ENCODE measurements at regions not wholly inside any gene's neighbourhood (a gene's known extent, or its start where the extent isn't known, plus 50 kb on each side); places are given as distances from the start of the nearest gene placed in this dataset.

GRCh38 chr22:47269516-47270088 is 507.2 kb downstream of the TBC1D22A start:
- TF ChIP-seq SPI1 (IDR thresholded peaks at IDR 0.05; ENCODE audit: borderline replicate concordance, low read depth) (no peak), POLR2AphosphoS5 (IDR thresholded peaks at IDR 0.05; ENCODE audit: low read depth) (no peak), CTCF (IDR thresholded peaks at IDR 0.05; ENCODE audit: insufficient read depth, low read length) (no peak), GABPA (IDR thresholded peaks at IDR 0.05; ENCODE audit: low read depth) (no peak), REST (IDR thresholded peaks at IDR 0.05; ENCODE audit: insufficient replicate concordance, low read depth) (no peak)
- no peak overlapping the region for H3K4me3 ChIP-seq (replicated peaks; ENCODE audit: insufficient read depth, low read length)
- no peaks in the 10 kb centered on the region for H3K27me3 ChIP-seq (ENCODE audit: insufficient read depth, poor library complexity, severe bottlenecking)
- DNase-seq (ENCODE audit: low read depth in 1 of 2, low spot score in 1 of 2), result no peak
- no peak overlapping the region for H3K27ac ChIP-seq (replicated peaks)

GRCh38 chr22:47267513-47268282 is 505.2 kb downstream of the TBC1D22A start:
- no peaks in the 10 kb centered on the region for H3K27me3 ChIP-seq (ENCODE audit: insufficient read depth, poor library complexity, severe bottlenecking)
- no peak for TF ChIP-seq POLR2AphosphoS5 (IDR thresholded peaks at IDR 0.05; ENCODE audit: low read depth)
- no peak overlapping the region for H3K4me3 ChIP-seq (replicated peaks; ENCODE audit: insufficient read depth, low read length)
- DNase-seq (ENCODE audit: low read depth in 1 of 2, low spot score in 1 of 2), result no peak
- no peak overlapping the region for H3K27ac ChIP-seq (replicated peaks)

GRCh38 chr22:47266329-47266728 is 503.9 kb downstream of the TBC1D22A start:
- H3K4me3 ChIP-seq (replicated peaks; ENCODE audit: insufficient read depth, low read length), result no peak overlapping the region
- no peaks in the 10 kb centered on the region for H3K27me3 ChIP-seq (ENCODE audit: insufficient read depth, poor library complexity, severe bottlenecking)
- TF ChIP-seq POLR2AphosphoS5 (IDR thresholded peaks at IDR 0.05; ENCODE audit: low read depth) (no peak), REST (IDR thresholded peaks at IDR 0.05; ENCODE audit: insufficient replicate concordance, low read depth) (no peak), CTCF (IDR thresholded peaks at IDR 0.05; ENCODE audit: insufficient read depth, low read length) (no peak), GABPA (IDR thresholded peaks at IDR 0.05; ENCODE audit: low read depth) (no peak), SPI1 (IDR thresholded peaks at IDR 0.05; ENCODE audit: borderline replicate concordance, low read depth) (no peak)
- no peak overlapping the region for H3K27ac ChIP-seq (replicated peaks)
- DNase-seq (ENCODE audit: low read depth in 1 of 2, low spot score in 1 of 2), result no peak

GRCh38 chr22:47260551-47260950 is 498.1 kb downstream of the TBC1D22A start:
- DNase-seq (ENCODE audit: low read depth in 1 of 2, low spot score in 1 of 2), result no peak
- H3K27me3 ChIP-seq (ENCODE audit: insufficient read depth, poor library complexity, severe bottlenecking), result no peaks in the 10 kb centered on the region
- H3K4me3 ChIP-seq (replicated peaks; ENCODE audit: insufficient read depth, low read length), result no peak overlapping the region
- no peak overlapping the region for H3K27ac ChIP-seq (replicated peaks)
- TF ChIP-seq POLR2AphosphoS5 (IDR thresholded peaks at IDR 0.05; ENCODE audit: low read depth) (no peak), CTCF (IDR thresholded peaks at IDR 0.05; ENCODE audit: insufficient read depth, low read length) (no peak), SPI1 (IDR thresholded peaks at IDR 0.05; ENCODE audit: borderline replicate concordance, low read depth) (no peak), GABPA (IDR thresholded peaks at IDR 0.05; ENCODE audit: low read depth) (no peak), REST (IDR thresholded peaks at IDR 0.05; ENCODE audit: insufficient replicate concordance, low read depth) (no peak)

Data from HL-60 (cell line).